IPS-NIHi7 (cell line): ENCODE measurements at regions not wholly inside any gene's neighbourhood (a gene's known extent, or its start where the extent isn't known, plus 50 kb on each side); places are given as distances from the start of the nearest gene placed in this dataset.
A peak's percentile ranks its signal among the peaks of the same experiment; 100 is the strongest.

ENCODE experiments used
- DNase-seq: peaks from one replicate; pipeline ENCODE4 v3.0.0; 2012; ENCODE audit warnings: mixed read lengths; ENCODE audit errors: extremely low spot score

DNA sequence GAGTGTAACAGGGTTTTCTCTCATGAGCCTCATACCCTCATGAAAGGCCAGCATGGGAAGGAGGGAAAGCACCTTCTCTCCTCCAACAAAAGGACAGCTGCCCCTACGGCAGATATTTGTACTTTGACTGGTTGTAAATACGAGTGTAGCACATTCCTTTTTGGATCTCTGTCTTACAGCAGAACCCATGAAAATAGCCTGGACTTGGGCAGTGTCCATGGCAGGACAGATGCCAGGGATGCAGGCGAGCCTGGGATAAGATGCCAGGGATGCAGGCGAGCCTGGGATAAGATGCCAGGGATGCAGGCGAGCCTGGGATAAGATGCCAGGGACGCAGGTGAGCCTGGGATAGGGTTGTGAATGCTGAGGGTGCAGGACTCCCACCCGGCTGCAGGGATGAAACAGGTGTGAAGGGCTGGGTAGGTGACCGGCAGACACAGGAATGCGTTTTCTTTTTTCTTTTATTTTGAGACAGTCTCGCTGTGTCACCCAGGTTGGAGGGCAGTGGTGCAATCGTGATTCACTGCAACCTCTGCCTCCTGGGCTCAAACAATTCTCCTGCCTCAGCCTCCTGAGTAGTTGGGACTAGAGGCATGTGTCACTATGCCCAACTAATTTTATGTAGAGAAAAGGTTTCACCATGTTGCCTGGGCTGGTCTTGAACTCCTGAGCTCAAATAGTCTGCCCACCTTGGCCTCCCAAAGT lies 120.0 kb downstream of the BEGAIN start:
- DNase-seq = no peak

DNA sequence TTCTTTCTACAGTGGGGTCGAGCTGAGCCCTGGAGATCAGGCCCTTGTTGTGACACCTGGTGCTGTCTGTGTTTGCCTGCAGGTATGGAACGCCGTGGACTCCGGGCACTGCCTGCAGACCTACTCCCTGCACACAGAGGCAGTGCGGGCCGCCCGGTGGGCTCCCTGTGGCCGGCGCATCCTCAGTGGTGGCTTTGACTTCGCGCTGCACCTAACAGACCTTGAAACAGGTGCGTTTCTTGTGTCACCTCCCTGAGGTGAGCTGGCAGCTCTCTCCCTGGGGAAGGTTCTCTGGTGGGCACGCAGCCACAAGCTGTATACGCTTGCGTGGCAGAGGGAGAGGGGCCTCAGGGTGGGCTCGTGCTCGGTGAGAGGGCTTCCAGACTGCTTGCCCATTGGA lies 119.3 kb downstream of the BEGAIN start:
- no peak for DNase-seq

- DNase-seq = no peak
Measured at GRCh38 chr14:100468557-100468956, 118.7 kb downstream of the BEGAIN start.

DNA sequence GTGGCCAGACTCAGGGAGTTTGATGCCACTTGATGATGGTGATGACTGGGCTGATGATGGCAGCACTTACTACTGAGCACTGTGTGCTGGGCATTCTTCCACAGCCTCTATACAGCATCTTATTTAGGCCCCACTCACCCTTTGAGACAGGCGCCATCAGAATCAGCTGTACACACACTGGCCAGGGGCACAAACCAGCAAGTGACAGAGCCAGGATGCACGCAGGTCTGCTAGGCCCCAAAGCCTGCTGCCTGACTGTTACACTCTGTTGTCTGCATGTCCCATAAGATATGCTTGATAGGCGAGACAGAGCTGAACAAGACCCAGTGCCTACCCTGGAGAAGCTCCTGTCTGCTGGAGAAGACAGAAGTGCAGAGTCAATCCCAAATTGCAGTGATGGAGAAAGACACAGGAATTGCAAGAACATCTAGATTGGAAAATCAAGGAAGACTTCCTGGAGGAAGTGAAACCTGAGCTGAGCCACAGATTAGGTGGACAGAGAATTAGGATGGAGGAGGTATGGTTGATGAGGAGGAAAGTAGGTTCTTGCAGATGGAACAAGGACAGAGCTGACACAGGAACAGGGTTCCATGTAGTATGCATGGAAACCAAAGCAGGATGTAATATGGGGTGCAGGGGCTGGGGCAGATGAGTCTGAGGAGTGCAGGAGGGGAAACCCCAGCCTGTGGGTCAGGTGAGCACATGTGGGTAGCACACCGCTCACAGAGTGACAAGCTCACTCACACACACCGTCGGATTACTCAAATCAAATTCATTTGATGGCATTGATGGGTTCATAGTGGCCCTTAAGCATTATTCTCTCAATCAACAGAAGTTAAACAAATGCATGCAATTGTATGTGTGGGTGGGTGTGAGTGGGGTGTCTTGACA lies 117.3 kb downstream of the BEGAIN start:
- peak; percentile 2 for DNase-seq

GRCh38 chr14:100470523-100470897 lies 116.7 kb downstream of the BEGAIN start:
- peak; percentile 20 for DNase-seq

GRCh38 chr14:100471441-100472093 lies 115.7 kb downstream of the BEGAIN start:
- DNase-seq = peak; percentile 11

GRCh38 chr14:100472094-100472455 lies 115.1 kb downstream of the BEGAIN start:
- DNase-seq = peak; percentile 8

DNA sequence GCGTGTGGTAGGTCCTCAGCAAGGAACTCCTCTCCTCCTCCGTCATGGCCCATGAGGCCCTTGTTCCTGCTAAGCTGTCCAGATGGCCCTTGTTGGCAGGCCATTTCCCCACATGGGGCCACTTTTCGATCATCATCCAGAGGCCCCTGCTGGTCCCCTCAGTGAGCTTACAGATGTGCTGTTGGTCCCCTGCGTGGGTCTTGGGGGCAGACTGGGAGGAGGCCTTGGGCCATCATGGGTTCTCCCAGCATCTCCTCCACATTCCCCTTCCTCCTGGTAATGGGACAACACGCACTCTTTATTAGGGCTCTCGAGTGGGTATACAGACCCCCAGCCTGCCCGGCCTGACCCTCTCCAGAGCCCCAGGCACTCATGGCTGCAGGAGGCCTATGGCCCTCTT lies 114.7 kb downstream of the BEGAIN start:
- DNase-seq = peak; percentile 3

DNA sequence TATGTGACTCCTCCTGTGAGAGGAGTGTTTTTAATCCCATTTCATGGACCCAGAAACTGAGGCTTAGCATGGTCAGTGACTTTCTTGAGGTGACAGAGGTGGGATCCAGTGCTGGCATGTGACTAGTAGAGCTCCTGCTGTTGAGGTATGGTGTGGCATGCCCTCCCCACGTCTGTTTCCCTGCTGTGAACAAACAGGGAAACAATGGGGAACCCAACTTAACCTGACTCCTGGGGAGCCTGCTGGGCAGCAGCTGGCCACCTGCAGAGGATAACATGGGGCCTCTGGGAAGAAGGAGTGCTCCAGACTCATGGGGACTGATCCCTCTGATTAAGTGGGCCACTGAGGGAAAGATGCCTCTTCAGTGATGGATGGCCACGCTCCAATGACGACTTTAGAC lies 114.0 kb downstream of the BEGAIN start:
- DNase-seq = peak; percentile 3

- DNase-seq = no peak
Measured at GRCh38 chr14:100474196-100474595, 113.0 kb downstream of the BEGAIN start.

DNA sequence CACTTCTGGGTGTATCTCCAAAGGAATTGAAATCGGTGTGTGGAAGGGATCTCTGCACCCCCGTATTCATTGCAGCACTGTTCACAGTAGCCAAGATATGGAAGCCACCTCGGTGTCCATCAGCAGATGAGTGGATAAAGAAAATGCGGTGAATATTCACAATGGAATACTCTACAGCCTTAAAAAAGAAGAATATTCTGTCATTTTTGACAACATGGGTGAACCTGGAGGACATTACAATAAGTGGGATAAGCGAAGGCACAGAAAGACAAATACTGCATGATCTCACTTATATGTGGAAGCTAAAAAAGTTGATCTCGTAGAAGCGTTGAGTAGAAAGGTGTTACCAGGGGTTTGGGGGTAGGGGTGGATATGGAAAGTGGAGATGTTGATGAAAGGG lies 111.9 kb downstream of the BEGAIN start:
- DNase-seq = no peak

- DNase-seq = peak; percentile 48
Measured at GRCh38 chr14:100476012-100476822, 111.0 kb downstream of the BEGAIN start.

DNA sequence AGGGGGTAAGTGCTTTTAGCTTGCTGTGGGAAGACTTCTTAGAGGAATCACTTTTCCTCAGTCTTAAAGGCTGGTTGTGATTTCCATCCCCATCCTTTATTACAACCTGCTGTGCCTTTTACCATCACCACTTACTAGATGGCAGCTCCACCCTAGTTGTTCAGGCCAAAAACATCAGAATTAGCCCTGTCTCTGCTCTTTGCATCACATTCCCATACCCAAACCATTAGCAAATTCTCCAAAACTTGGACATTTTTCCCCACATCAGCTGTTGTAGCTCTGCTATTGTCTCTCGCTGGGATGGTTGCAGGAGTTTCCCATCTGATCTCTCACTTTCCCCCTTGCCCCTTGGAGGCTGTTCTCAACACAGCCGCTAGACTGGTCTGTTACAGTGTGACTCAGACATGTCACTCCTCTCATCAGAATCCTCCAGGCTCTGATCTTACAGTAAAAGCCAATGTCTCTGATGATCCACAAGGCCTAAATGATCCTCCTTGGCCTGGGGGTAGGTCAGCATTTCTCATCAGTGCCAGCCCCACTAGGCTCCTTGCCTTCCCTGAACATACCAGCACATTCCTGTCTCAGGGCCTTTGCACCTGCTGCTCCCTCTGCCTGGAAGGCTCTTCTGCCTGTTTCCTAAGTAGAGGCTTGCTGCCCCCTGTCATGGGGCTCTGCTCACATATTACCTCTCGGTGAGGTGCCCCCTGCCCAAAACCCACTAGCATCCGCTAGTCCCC lies 102.5 kb downstream of the BEGAIN start:
- no peak for DNase-seq

- peak; percentile 96 for DNase-seq
Measured at GRCh38 chr14:100486025-100486828, 101.0 kb downstream of the BEGAIN start.
